K562 (cell line): ENCODE measurements at regions not wholly inside any gene's neighbourhood (a gene's known extent, or its start where the extent isn't known, plus 50 kb on each side); places are given as distances from the start of the nearest gene placed in this dataset.
A peak's percentile ranks its signal among the peaks of the same experiment; 100 is the strongest.

Experiments
- ATAC-seq: fragments of 200-7000 bp; cut with Tn5 transposase; 3 replicates; pipeline ENCODE4 v1.9.1; 2020; ENCODE audit warnings: moderate library complexity
- BruUV-seq: library from RNA; stranded (reverse); fragments of 400-500 nt; replicated peaks from 2 replicates; lab custom pipeline; 2021; lab: Mats Ljungman, UMichigan
- CTCF ChIA-PET: fragments of 300-600 bp; formaldehyde crosslinking; extraction: SDS; loops from one replicate; lab custom pipeline; 2021; ENCODE audit warnings: low intra/inter-chr PET ratio; lab: Yijun Ruan, JAX
- POLR2A ChIA-PET: fragments of 300-600, 350-650 bp; sonication (Branson Sonifier 250); formaldehyde crosslinking; extraction: SDS; loops from one replicate; lab custom pipeline; 2021; ENCODE audit warnings: antibody characterized with exemption, inconsistent platforms; lab: Yijun Ruan, JAX
- DNase-seq, 4 experiments: peaks; one replicate each; pipeline versions ENCODE4 v3.0.0 to v3.0.0-alpha.2; 2011 to 2018; ENCODE audit warnings: low spot score in 3 of 4, mixed read lengths in 3 of 4; ENCODE audit errors: extremely low read depth in 1 of 4
- FAIRE-seq: peaks from 2 replicates; lab custom pipeline; 2011; peaks lifted over from hg19 to GRCh38; lab: Jason Lieb, UNC
- H2AFZ ChIP-seq: 2 replicates; pipeline ENCODE4 v1.6.0; 2011; ENCODE audit warnings: low read depth, low read length, control low read depth, inconsistent platforms
- H3K27ac ChIP-seq: fragments of 200-600 bp; 3 replicates; pipeline ENCODE4 v1.8.0; 2011; ENCODE audit warnings: low read depth, mild to moderate bottlenecking, control low read depth, inconsistent platforms, low read length, moderate library complexity, mixed read lengths; ENCODE audit errors: extremely low read depth
- H3K27me3 ChIP-seq, 2 experiments: fragments of 300-600 bp in 1 of 2; 2 replicates in 1 of 2; 3 replicates in 1 of 2; pipeline versions ENCODE4 v1.6.0 to v1.8.0; 2011; ENCODE audit warnings: inconsistent platforms in 2 of 2, low read length in 2 of 2, mild to moderate bottlenecking in 1 of 2, mixed read lengths in 1 of 2, moderate library complexity in 1 of 2; ENCODE audit not compliant: control insufficient read depth in 2 of 2, insufficient read depth in 2 of 2
- H3K36me3 ChIP-seq: fragments of 300-600 bp; 3 replicates; pipeline ENCODE4 v1.8.0; 2011; ENCODE audit warnings: mild to moderate bottlenecking, low read length, inconsistent platforms; ENCODE audit not compliant: control insufficient read depth, insufficient read depth
- H3K4me1 ChIP-seq, 2 experiments: fragments of 200-600 bp in 1 of 2; replicated peaks in 1 of 2; 2 replicates in 1 of 2; 3 replicates in 1 of 2; pipeline versions ENCODE4 v1.5.1 to v1.8.0; 2011; ENCODE audit warnings: inconsistent platforms in 2 of 2, low read length in 2 of 2, mild to moderate bottlenecking in 1 of 2, mixed read lengths in 1 of 2, moderate library complexity in 1 of 2; ENCODE audit not compliant: control insufficient read depth in 2 of 2, insufficient read depth in 2 of 2
- H3K4me2 ChIP-seq: 2 replicates; pipeline ENCODE4 v1.6.1; 2011; ENCODE audit warnings: low read length, control low read depth, inconsistent platforms, mixed read lengths; ENCODE audit not compliant: insufficient read depth
- H3K4me3 ChIP-seq: fragments of 200-600 bp; sonication (generic), shearing (Covaris generic); 2 replicates; pipeline ENCODE4 v1.5.1; 2016; ENCODE audit warnings: control low read depth, inconsistent platforms
- H3K79me2 ChIP-seq: fragments of 200-600 bp; 3 replicates; pipeline ENCODE4 v1.8.0; 2011; ENCODE audit warnings: low read length, inconsistent platforms; ENCODE audit not compliant: control insufficient read depth, insufficient read depth
- H3K9ac ChIP-seq, 2 experiments: 2 replicates each; pipeline versions ENCODE4 v1.6.0 to v1.6.1; 2011; ENCODE audit warnings: low read depth in 2 of 2, low read length in 2 of 2, control low read depth in 1 of 2, inconsistent platforms in 1 of 2, mild to moderate bottlenecking in 1 of 2, mixed read lengths in 1 of 2; ENCODE audit not compliant: insufficient read depth in 1 of 2
- H3K9me1 ChIP-seq: one replicate; pipeline ENCODE4 v1.6.0; 2011; ENCODE audit warnings: inconsistent platforms, mild to moderate bottlenecking, low read length, moderate library complexity; ENCODE audit not compliant: control insufficient read depth, insufficient read depth
- H3K9me3 ChIP-seq: replicated peaks from 2 replicates; pipeline ENCODE4 v1.5.1; 2011; ENCODE audit warnings: low read depth, low read length, inconsistent platforms; ENCODE audit not compliant: control insufficient read depth, insufficient read depth
- H4K20me1 ChIP-seq: replicated peaks from 2 replicates; pipeline ENCODE4 v1.6.1; 2011; ENCODE audit warnings: low read length, inconsistent platforms, mixed read lengths; ENCODE audit not compliant: control insufficient read depth, insufficient read depth
- PKNOX1 ChIP-seq: fragments of 450-650 bp; IDR thresholded peaks from 2 replicates; pipeline ENCODE4 v1.6.1; 2016
- WGBS: fragments of 100-300 bp; shearing (Covaris generic); methylation state at CpG from one replicate; pipeline ENCODE4 v1.1.6; 2016; ENCODE audit warnings: low coverage, mixed read lengths; ENCODE audit not compliant: insufficient coverage; ENCODE audit errors: missing lambda C conversion rate; 5-methylcytosine and 5-hydroxymethylcytosine counted together
- in situ Hi-C: fragments of 300-500 bp; cut with MboI; formaldehyde crosslinking; loops from 4 replicates; pipeline ENCODE4 v1.15.0; 2018; ENCODE audit warnings: inconsistent platforms, mixed read lengths
- intact Hi-C: fragments of 100-400 bp; cut with micrococcal nuclease; formaldehyde crosslinking; loops from 2 replicates; pipeline ENCODE4 v1.14.2; 2022
- TF ChIP-seq, protein P1 (sequence below): sonication (generic); formaldehyde crosslinking; IDR thresholded peaks from 2 replicates; pipeline ENCODE4 v1.8.0; 2022; ENCODE audit warnings: mild to moderate bottlenecking, missing genetic modification reagents

DNA sequence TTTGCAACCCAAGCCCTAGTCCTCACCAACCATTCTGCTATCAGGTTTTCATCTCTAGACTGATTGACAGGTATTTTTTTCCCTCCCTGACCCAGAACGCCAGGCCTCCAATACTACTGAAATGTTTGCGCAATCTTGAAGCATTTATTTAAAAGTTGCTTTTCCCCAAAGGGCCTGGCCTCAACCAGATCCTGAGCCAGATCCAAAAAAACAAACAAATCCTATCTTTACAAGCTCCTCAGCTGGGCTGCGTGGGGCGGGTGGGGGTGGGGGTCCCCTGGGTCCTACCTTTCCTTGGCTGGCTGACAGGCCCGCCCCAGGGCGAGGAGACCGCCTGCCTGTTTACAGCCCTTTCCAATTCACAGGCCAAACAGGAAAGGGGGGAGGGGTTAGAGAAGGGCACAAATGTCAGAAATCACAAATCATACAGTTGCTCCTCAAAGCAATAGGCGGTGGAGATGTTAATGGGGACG, 98.8 kb downstream of the FOXD2 start:
- WGBS, result 0% methylated on average over 6 of the region's 9 CpGs
- H3K4me2 ChIP-seq, result no peak overlapping the region
- no TSS peak for BruUV-seq
- H3K9me1 ChIP-seq, result no peaks in the 10 kb centered on the region
- in situ Hi-C loops, result no loop called here
- peaks cover 0 to 5% of the 10 kb centered on the region in 2 experiments; a peak in 3 of 5 replicates for H3K4me1 ChIP-seq
- H3K79me2 ChIP-seq, result no peaks in the 10 kb centered on the region
- no peaks in the 10 kb centered on the region for H3K9me3 ChIP-seq
- H4K20me1 ChIP-seq, result peaks cover 8% of the 10 kb centered on the region; the same call in 1 of the 2 replicates
- H3K9ac ChIP-seq, result no peak overlapping the region
- H3K27me3 ChIP-seq, result peaks cover 31 to 42% of the 10 kb centered on the region in 2 experiments
- ChIA-PET POLR2A (no interaction called here), CTCF (no interaction called here)
- DNase-seq (no peak), ATAC-seq (no peak), FAIRE-seq (no peak)
- intact Hi-C loops, result no loop called here
- no peak overlapping the region for H2AFZ ChIP-seq
- TF ChIP-seq, protein P1, sequence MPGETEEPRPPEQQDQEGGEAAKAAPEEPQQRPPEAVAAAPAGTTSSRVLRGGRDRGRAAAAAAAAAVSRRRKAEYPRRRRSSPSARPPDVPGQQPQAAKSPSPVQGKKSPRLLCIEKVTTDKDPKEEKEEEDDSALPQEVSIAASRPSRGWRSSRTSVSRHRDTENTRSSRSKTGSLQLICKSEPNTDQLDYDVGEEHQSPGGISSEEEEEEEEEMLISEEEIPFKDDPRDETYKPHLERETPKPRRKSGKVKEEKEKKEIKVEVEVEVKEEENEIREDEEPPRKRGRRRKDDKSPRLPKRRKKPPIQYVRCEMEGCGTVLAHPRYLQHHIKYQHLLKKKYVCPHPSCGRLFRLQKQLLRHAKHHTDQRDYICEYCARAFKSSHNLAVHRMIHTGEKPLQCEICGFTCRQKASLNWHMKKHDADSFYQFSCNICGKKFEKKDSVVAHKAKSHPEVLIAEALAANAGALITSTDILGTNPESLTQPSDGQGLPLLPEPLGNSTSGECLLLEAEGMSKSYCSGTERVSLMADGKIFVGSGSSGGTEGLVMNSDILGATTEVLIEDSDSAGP (CRISPR knock-in tag), result no peak
- 0 out of 2 replicates have a peak, but pooled peaks have one; percentile 36 for TF ChIP-seq PKNOX1
- H3K4me3 ChIP-seq, result no peak overlapping the region
- no peaks in the 10 kb centered on the region for H3K36me3 ChIP-seq
- H3K27ac ChIP-seq, result no peak overlapping the region
